GM23338 (cell line): ENCODE measurements at regions not wholly inside any gene's neighbourhood (a gene's known extent, or its start where the extent isn't known, plus 50 kb on each side); places are given as distances from the start of the nearest gene placed in this dataset.

Source experiments
- ATAC-seq: fragments of 200-7000 bp; cut with Tn5 transposase; 3 replicates; pipeline ENCODE4 v1.9.1; 2020
- DNase-seq: peaks from one replicate; pipeline ENCODE4 v3.0.0-alpha.2; 2015; ENCODE audit warnings: low spot score
- H2AFZ ChIP-seq: fragments of 200-600 bp; sonication (generic); 2 replicates; pipeline ENCODE4 v1.8.0; 2016; ENCODE audit warnings: antibody characterized with exemption, mild to moderate bottlenecking, moderate library complexity
- H3F3A ChIP-seq: fragments of 200-600 bp; sonication (generic); replicated peaks from 2 replicates; pipeline ENCODE4 v1.8.0; 2017; ENCODE audit warnings: antibody characterized with exemption, mixed run types, low read depth
- H3K27ac ChIP-seq: fragments of 200-600 bp; sonication (generic); 2 replicates; pipeline ENCODE4 v1.6.1; 2016; ENCODE audit warnings: low read depth
- H3K27me3 ChIP-seq: fragments of 200-600 bp; sonication (generic); 2 replicates; pipeline ENCODE4 v1.8.0; 2016; ENCODE audit warnings: mild to moderate bottlenecking, mixed run types, moderate library complexity; ENCODE audit not compliant: insufficient read depth
- H3K36me3 ChIP-seq: fragments of 200-600 bp; sonication (generic); 2 replicates; pipeline ENCODE4 v1.8.0; 2016; ENCODE audit warnings: mild to moderate bottlenecking; ENCODE audit not compliant: insufficient read depth
- H3K4me1 ChIP-seq: fragments of 200-600 bp; sonication (generic); 2 replicates; pipeline ENCODE4 v1.8.0; 2016; ENCODE audit warnings: mild to moderate bottlenecking, moderate library complexity; ENCODE audit not compliant: insufficient read depth
- H3K4me2 ChIP-seq: fragments of 200-600 bp; sonication (generic); 2 replicates; pipeline ENCODE4 v1.7.1; 2017; ENCODE audit warnings: mixed run types
- H3K4me3 ChIP-seq: fragments of 200-600 bp; sonication (generic); 2 replicates; pipeline ENCODE4 v1.6.1; 2016; ENCODE audit warnings: mixed run types
- H3K79me2 ChIP-seq: fragments of 200-600 bp; sonication (generic); replicated peaks from 2 replicates; pipeline ENCODE4 v1.8.0; 2017; ENCODE audit warnings: mild to moderate bottlenecking; ENCODE audit not compliant: insufficient read depth
- H3K9me2 ChIP-seq: fragments of 200-600 bp; sonication (generic); 2 replicates; pipeline ENCODE4 v1.8.0; 2017; ENCODE audit not compliant: insufficient read depth
- H4K20me1 ChIP-seq: fragments of 200-600 bp; sonication (generic); replicated peaks from 2 replicates; pipeline ENCODE4 v1.8.0; 2017; ENCODE audit warnings: mild to moderate bottlenecking; ENCODE audit not compliant: insufficient read depth
- H3K27ac Mint-ChIP-seq: 2 replicates; pipeline ENCODE4 v1.8.0; 2020; ENCODE audit warnings: inconsistent platforms, mild to moderate bottlenecking, moderate library complexity, mixed read lengths
- H3K27me3 Mint-ChIP-seq: 3 replicates; pipeline ENCODE4 v1.8.0; 2022; ENCODE audit warnings: low read depth, mild to moderate bottlenecking, moderate library complexity, mixed read lengths, inconsistent platforms; ENCODE audit not compliant: insufficient read depth, poor library complexity
- H3K36me3 Mint-ChIP-seq: 3 replicates; pipeline ENCODE4 v1.8.0; 2021; ENCODE audit warnings: low read depth, mild to moderate bottlenecking, inconsistent platforms, moderate library complexity, mixed read lengths
- H3K4me1 Mint-ChIP-seq: 3 replicates; pipeline ENCODE4 v1.8.0; 2020; ENCODE audit warnings: mild to moderate bottlenecking, inconsistent platforms, mixed read lengths
- H3K4me3 Mint-ChIP-seq: 3 replicates; pipeline ENCODE4 v1.8.0; 2021; ENCODE audit warnings: moderate library complexity, mild to moderate bottlenecking, inconsistent platforms, mixed read lengths
- H3K9me3 Mint-ChIP-seq: 3 replicates; pipeline ENCODE4 v1.8.0; 2020; ENCODE audit warnings: moderate library complexity, mild to moderate bottlenecking, inconsistent platforms, mixed read lengths
- CREB1 ChIP-seq: fragments of 250-450 bp; sonication (Bioruptor Pico); IDR thresholded peaks from 2 replicates; pipeline ENCODE4 v1.5.0; 2020; ENCODE audit warnings: low read depth, mild to moderate bottlenecking, moderate library complexity
- EZH2 ChIP-seq: fragments of 200-600 bp; sonication (generic); IDR thresholded peaks from one replicate; pipeline ENCODE4 v1.8.0; 2017; ENCODE audit warnings: antibody characterized with exemption, mild to moderate bottlenecking, low read depth; ENCODE audit not compliant: unreplicated experiment
- EZH2phosphoT487 ChIP-seq: fragments of 200-600 bp; sonication (generic); IDR thresholded peaks from one replicate; pipeline ENCODE4 v1.8.1; 2018; ENCODE audit warnings: antibody characterized with exemption; ENCODE audit not compliant: unreplicated experiment
- JUNB ChIP-seq: IDR thresholded peaks from one replicate; pipeline ENCODE4 v1.6.1; 2016; ENCODE audit warnings: antibody characterized with exemption; ENCODE audit not compliant: unreplicated experiment
- NANOG ChIP-seq: IDR thresholded peaks from 2 replicates; pipeline ENCODE4 v1.6.1; 2016; ENCODE audit warnings: antibody characterized with exemption, borderline replicate concordance
- POLR2AphosphoS5 ChIP-seq: IDR thresholded peaks from 2 replicates; pipeline ENCODE4 v1.6.1; 2016; ENCODE audit warnings: antibody characterized with exemption, low read depth
- STAT1 ChIP-seq: IDR thresholded peaks from one replicate; pipeline ENCODE4 v1.6.1; 2016; ENCODE audit warnings: antibody characterized with exemption; ENCODE audit not compliant: unreplicated experiment
- ZNF114 ChIP-seq: fragments of 250-450 bp; sonication (Bioruptor Pico); IDR thresholded peaks from 2 replicates; pipeline ENCODE4 v1.5.0; 2020; ENCODE audit warnings: mild to moderate bottlenecking, moderate library complexity
- ZNF331 ChIP-seq: fragments of 250-450 bp; sonication (Bioruptor Pico); IDR thresholded peaks from 2 replicates; pipeline ENCODE4 v1.5.0; 2020; ENCODE audit warnings: low read depth, mild to moderate bottlenecking, moderate library complexity
- TF ChIP-seq, protein P1 (sequence below): IDR thresholded peaks from one replicate; pipeline ENCODE4 v1.6.1; 2018; ENCODE audit warnings: antibody characterized with exemption; ENCODE audit not compliant: unreplicated experiment
- TF ChIP-seq, protein P2 (sequence below), 2 experiments: fragments of 200-600 bp in 1 of 2; sonication (generic) in 1 of 2; conservative IDR thresholded peaks; 2 replicates each; pipeline versions ENCODE4 v1.5.1 to v1.6.1; 2016 to 2017; ENCODE audit warnings: antibody characterized with exemption in 2 of 2, low read depth in 2 of 2, mild to moderate bottlenecking in 2 of 2, moderate library complexity in 1 of 2
- TF ChIP-seq, protein P3 (sequence below): IDR thresholded peaks from 2 replicates; pipeline ENCODE4 v1.6.1; 2016; ENCODE audit warnings: antibody characterized with exemption
- TF ChIP-seq, protein P4 (sequence below): fragments of 250-450 bp; sonication (Bioruptor Pico); IDR thresholded peaks from 2 replicates; pipeline ENCODE4 v1.5.0; 2020; ENCODE audit warnings: mild to moderate bottlenecking, moderate library complexity

DNA sequence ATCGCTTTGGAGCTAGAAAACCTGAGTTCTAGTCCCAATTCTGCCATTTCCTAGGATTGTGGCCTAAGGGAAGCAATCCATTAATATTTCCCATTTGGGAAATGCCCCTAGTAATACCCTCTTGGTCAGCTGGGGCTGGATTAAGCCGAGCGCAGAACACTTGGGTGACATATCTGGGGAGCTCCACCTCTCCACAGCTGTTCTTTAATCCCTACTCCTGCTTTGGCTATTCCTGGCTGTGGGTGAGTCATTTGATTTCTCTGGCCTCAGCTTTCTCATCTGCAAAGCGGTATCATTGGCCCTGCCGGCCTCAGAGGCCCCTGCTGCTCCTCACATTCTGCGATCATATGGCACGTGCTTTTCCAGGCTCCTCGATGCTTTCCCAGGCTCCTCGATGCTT, 108.3 kb downstream of the BUB3 start:
- no peak for ATAC-seq
- Histone ChIP-seq H3K4me3 (no peak overlapping the region), H3K4me1 (no peaks in the 10 kb centered on the region), H4K20me1 (0 out of 2 replicates have a peak, but pooled peaks cover 4% of the 10 kb centered on the region), H3K36me3 (no peaks in the 10 kb centered on the region), H3K9me2 (no peaks in the 10 kb centered on the region), H3K27me3 (no peaks in the 10 kb centered on the region), H3K79me2 (no peaks in the 10 kb centered on the region), H2AFZ (no peak overlapping the region), H3K27ac (no peak overlapping the region), H3F3A (no peaks in the 10 kb centered on the region), H3K4me2 (no peak overlapping the region)
- TF ChIP-seq NANOG, result no peak
- TF ChIP-seq EZH2phosphoT487, result no peak
- TF ChIP-seq JUNB, result no peak
- TF ChIP-seq EZH2, result no peak
- no peak for TF ChIP-seq ZNF331
- no peak for TF ChIP-seq POLR2AphosphoS5
- TF ChIP-seq ZNF114, result no peak
- TF ChIP-seq STAT1, result no peak
- TF ChIP-seq, protein P1, sequence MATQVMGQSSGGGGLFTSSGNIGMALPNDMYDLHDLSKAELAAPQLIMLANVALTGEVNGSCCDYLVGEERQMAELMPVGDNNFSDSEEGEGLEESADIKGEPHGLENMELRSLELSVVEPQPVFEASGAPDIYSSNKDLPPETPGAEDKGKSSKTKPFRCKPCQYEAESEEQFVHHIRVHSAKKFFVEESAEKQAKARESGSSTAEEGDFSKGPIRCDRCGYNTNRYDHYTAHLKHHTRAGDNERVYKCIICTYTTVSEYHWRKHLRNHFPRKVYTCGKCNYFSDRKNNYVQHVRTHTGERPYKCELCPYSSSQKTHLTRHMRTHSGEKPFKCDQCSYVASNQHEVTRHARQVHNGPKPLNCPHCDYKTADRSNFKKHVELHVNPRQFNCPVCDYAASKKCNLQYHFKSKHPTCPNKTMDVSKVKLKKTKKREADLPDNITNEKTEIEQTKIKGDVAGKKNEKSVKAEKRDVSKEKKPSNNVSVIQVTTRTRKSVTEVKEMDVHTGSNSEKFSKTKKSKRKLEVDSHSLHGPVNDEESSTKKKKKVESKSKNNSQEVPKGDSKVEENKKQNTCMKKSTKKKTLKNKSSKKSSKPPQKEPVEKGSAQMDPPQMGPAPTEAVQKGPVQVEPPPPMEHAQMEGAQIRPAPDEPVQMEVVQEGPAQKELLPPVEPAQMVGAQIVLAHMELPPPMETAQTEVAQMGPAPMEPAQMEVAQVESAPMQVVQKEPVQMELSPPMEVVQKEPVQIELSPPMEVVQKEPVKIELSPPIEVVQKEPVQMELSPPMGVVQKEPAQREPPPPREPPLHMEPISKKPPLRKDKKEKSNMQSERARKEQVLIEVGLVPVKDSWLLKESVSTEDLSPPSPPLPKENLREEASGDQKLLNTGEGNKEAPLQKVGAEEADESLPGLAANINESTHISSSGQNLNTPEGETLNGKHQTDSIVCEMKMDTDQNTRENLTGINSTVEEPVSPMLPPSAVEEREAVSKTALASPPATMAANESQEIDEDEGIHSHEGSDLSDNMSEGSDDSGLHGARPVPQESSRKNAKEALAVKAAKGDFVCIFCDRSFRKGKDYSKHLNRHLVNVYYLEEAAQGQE, result no peak
- TF ChIP-seq, protein P2, sequence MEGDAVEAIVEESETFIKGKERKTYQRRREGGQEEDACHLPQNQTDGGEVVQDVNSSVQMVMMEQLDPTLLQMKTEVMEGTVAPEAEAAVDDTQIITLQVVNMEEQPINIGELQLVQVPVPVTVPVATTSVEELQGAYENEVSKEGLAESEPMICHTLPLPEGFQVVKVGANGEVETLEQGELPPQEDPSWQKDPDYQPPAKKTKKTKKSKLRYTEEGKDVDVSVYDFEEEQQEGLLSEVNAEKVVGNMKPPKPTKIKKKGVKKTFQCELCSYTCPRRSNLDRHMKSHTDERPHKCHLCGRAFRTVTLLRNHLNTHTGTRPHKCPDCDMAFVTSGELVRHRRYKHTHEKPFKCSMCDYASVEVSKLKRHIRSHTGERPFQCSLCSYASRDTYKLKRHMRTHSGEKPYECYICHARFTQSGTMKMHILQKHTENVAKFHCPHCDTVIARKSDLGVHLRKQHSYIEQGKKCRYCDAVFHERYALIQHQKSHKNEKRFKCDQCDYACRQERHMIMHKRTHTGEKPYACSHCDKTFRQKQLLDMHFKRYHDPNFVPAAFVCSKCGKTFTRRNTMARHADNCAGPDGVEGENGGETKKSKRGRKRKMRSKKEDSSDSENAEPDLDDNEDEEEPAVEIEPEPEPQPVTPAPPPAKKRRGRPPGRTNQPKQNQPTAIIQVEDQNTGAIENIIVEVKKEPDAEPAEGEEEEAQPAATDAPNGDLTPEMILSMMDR (conservative IDR thresholded peaks at IDR 0.05; ENCODE audit: low read depth in 2 of 2), result no peak
- TF ChIP-seq CREB1 (CRISPR knock-in tag), result no peak
- TF ChIP-seq, protein P3, sequence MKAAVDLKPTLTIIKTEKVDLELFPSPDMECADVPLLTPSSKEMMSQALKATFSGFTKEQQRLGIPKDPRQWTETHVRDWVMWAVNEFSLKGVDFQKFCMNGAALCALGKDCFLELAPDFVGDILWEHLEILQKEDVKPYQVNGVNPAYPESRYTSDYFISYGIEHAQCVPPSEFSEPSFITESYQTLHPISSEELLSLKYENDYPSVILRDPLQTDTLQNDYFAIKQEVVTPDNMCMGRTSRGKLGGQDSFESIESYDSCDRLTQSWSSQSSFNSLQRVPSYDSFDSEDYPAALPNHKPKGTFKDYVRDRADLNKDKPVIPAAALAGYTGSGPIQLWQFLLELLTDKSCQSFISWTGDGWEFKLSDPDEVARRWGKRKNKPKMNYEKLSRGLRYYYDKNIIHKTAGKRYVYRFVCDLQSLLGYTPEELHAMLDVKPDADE, result no peak
- TF ChIP-seq, protein P4, sequence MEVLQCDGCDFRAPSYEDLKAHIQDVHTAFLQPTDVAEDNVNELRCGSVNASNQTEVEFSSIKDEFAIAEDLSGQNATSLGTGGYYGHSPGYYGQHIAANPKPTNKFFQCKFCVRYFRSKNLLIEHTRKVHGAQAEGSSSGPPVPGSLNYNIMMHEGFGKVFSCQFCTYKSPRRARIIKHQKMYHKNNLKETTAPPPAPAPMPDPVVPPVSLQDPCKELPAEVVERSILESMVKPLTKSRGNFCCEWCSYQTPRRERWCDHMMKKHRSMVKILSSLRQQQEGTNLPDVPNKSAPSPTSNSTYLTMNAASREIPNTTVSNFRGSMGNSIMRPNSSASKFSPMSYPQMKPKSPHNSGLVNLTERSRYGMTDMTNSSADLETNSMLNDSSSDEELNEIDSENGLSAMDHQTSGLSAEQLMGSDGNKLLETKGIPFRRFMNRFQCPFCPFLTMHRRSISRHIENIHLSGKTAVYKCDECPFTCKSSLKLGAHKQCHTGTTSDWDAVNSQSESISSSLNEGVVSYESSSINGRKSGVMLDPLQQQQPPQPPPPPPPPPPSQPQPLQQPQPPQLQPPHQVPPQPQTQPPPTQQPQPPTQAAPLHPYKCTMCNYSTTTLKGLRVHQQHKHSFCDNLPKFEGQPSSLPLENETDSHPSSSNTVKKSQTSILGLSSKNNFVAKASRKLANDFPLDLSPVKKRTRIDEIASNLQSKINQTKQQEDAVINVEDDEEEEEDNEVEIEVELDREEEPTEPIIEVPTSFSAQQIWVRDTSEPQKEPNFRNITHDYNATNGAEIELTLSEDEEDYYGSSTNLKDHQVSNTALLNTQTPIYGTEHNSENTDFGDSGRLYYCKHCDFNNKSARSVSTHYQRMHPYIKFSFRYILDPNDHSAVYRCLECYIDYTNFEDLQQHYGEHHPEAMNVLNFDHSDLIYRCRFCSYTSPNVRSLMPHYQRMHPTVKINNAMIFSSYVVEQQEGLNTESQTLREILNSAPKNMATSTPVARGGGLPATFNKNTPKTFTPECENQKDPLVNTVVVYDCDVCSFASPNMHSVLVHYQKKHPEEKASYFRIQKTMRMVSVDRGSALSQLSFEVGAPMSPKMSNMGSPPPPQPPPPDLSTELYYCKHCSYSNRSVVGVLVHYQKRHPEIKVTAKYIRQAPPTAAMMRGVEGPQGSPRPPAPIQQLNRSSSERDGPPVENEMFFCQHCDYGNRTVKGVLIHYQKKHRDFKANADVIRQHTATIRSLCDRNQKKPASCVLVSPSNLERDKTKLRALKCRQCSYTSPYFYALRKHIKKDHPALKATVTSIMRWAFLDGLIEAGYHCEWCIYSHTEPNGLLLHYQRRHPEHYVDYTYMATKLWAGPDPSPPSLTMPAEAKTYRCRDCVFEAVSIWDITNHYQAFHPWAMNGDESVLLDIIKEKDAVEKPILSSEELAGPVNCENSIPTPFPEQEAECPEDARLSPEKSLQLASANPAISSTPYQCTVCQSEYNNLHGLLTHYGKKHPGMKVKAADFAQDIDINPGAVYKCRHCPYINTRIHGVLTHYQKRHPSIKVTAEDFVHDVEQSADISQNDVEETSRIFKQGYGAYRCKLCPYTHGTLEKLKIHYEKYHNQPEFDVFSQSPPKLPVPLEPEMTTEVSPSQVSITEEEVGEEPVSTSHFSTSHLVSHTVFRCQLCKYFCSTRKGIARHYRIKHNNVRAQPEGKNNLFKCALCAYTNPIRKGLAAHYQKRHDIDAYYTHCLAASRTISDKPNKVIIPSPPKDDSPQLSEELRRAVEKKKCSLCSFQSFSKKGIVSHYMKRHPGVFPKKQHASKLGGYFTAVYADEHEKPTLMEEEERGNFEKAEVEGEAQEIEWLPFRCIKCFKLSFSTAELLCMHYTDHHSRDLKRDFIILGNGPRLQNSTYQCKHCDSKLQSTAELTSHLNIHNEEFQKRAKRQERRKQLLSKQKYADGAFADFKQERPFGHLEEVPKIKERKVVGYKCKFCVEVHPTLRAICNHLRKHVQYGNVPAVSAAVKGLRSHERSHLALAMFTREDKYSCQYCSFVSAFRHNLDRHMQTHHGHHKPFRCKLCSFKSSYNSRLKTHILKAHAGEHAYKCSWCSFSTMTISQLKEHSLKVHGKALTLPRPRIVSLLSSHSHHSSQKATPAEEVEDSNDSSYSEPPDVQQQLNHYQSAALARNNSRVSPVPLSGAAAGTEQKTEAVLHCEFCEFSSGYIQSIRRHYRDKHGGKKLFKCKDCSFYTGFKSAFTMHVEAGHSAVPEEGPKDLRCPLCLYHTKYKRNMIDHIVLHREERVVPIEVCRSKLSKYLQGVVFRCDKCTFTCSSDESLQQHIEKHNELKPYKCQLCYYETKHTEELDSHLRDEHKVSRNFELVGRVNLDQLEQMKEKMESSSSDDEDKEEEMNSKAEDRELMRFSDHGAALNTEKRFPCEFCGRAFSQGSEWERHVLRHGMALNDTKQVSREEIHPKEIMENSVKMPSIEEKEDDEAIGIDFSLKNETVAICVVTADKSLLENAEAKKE (CRISPR knock-in tag), result no peak
- no peaks in the 10 kb centered on the region for H3K9me3 Mint-ChIP-seq
- DNase-seq, result no peak
- peaks cover 4% of the 10 kb centered on the region; the same call in 1 of the 3 replicates for H3K4me1 Mint-ChIP-seq
- no peaks in the 10 kb centered on the region for H3K27me3 Mint-ChIP-seq
- no peaks in the 10 kb centered on the region for H3K36me3 Mint-ChIP-seq
- no peak overlapping the region for H3K4me3 Mint-ChIP-seq
- H3K27ac Mint-ChIP-seq, result no peak overlapping the region
